ENCODE measurements at regions not wholly inside any gene's neighbourhood (a gene's known extent, or its start where the extent isn't known, plus 50 kb on each side); places are given as distances from the start of the nearest gene placed in this dataset.
"Not testable (repeated sequence)": the region's sequence is repeated elsewhere in the genome, so short reads cannot be mapped to it uniquely, and the experiment has no call there.

DNA sequence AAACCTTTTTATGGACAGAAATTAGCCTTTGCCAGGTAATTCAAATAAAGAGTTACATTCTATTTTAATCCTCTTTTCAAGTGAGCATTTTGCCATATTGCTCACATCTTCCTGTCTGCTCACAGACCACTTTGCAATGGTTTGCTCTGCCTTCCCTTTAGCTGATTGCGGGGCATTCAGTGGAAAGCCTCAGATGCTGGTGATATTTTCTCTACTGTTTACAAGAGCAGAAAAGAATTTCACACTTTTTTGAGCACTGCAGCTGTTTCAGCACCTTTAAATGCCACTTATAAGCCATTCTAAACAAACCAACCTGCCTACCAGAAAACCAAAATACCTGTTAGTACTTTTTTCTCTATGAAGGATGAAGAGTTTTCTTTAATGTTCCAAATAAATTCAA is 195.7 kb upstream of the LRIG3 start:
- no CpG with 5 or more reads among the region's 1 CpG for WGBS (ENCODE audit: extremely low coverage, insufficient coverage, low lambda C conversion rate)
- peak; percentile 80 for DNase-seq
- H4K8ac ChIP-seq (ENCODE audit: low read depth, low read length) = no peak overlapping the region
- no peak overlapping the region for H3K27ac ChIP-seq (ENCODE audit: low read depth, low read length)
- no peaks in the 10 kb centered on the region for H3K79me2 ChIP-seq (ENCODE audit: control insufficient read depth, insufficient read depth, low read length)
- no peak overlapping the region for H3K4ac ChIP-seq (ENCODE audit: low read depth, low read length)
- no peak overlapping the region for H2BK15ac ChIP-seq (replicated peaks; ENCODE audit: low read depth)
- no peak overlapping the region for H2BK120ac ChIP-seq (ENCODE audit: low read depth, low read length)
- H3K79me1 ChIP-seq (ENCODE audit: low read length) = no peaks in the 10 kb centered on the region
- H2AK5ac ChIP-seq (ENCODE audit: low read length) = no peak overlapping the region
- no peaks in the 10 kb centered on the region for H3K27me3 ChIP-seq (ENCODE audit: insufficient read depth, low read length, poor library complexity)
- H2BK5ac ChIP-seq (ENCODE audit: low read length) = no peak overlapping the region
- no peak overlapping the region for H3K4me2 ChIP-seq (ENCODE audit: low read length)
- no peaks in the 10 kb centered on the region for H3K36me3 ChIP-seq (ENCODE audit: control insufficient read depth, insufficient read depth, low read length)
- H3K4me3 ChIP-seq (ENCODE audit: low read length) = no peak overlapping the region
- H3K23ac ChIP-seq (ENCODE audit: low read length) = no peak overlapping the region
- no peak overlapping the region for H3K56ac ChIP-seq (ENCODE audit: low read length)
- no peak overlapping the region for H3K9ac ChIP-seq (ENCODE audit: low read length)
- H3K4me1 ChIP-seq (ENCODE audit: control insufficient read depth, low read depth, low read length) = no peaks in the 10 kb centered on the region
- H4K5ac ChIP-seq (ENCODE audit: low read length) = no peak overlapping the region
- H3K18ac ChIP-seq (ENCODE audit: low read length) = no peak overlapping the region

DNA sequence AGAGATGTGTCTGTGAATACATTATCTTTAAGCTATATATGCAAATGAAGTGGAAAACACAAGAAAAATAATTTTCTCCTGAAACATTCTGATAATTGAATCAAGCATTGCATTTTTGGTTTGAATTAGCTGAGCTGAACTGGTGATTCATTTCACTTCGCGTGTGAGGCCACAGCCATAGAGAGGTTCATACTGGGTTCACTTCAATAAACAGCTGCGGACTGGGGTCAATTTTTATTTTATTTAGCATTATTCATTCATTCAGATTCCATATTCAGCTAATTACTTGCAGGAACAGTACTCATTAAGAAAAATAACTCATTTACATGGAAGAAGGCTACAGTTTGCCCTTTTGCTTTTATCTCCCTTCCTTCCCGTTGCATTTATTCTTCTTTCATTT is 195.2 kb upstream of the LRIG3 start:
- Histone ChIP-seq H3K36me3 (ENCODE audit: control insufficient read depth, insufficient read depth, low read length) (no peaks in the 10 kb centered on the region), H3K27me3 (ENCODE audit: insufficient read depth, low read length, poor library complexity) (no peaks in the 10 kb centered on the region), H3K9ac (ENCODE audit: low read length) (no peak overlapping the region), H3K79me1 (ENCODE audit: low read length) (no peaks in the 10 kb centered on the region), H3K4me1 (ENCODE audit: control insufficient read depth, low read depth, low read length) (no peaks in the 10 kb centered on the region), H4K8ac (ENCODE audit: low read depth, low read length) (no peak overlapping the region), H2BK15ac (replicated peaks; ENCODE audit: low read depth) (no peak overlapping the region), H3K4me2 (ENCODE audit: low read length) (no peak overlapping the region), H3K18ac (ENCODE audit: low read length) (no peak overlapping the region), H3K27ac (ENCODE audit: low read depth, low read length) (no peak overlapping the region), H3K4ac (ENCODE audit: low read depth, low read length) (no peak overlapping the region), H4K5ac (ENCODE audit: low read length) (no peak overlapping the region), H3K4me3 (ENCODE audit: low read length) (no peak overlapping the region), H2BK5ac (ENCODE audit: low read length) (no peak overlapping the region), H3K79me2 (ENCODE audit: control insufficient read depth, insufficient read depth, low read length) (no peaks in the 10 kb centered on the region), H3K56ac (ENCODE audit: low read length) (no peak overlapping the region), H3K23ac (ENCODE audit: low read length) (no peak overlapping the region), H2BK120ac (ENCODE audit: low read depth, low read length) (no peak overlapping the region), H2AK5ac (ENCODE audit: low read length) (no peak overlapping the region)
- DNase-seq = no peak
- no CpG with 5 or more reads among the region's 4 CpGs for WGBS (ENCODE audit: extremely low coverage, insufficient coverage, low lambda C conversion rate)

GRCh38 chr12:59113831-59114615 is 193.7 kb upstream of the LRIG3 start:
- H3K4me3 ChIP-seq (ENCODE audit: low read length) = no peak overlapping the region
- WGBS (ENCODE audit: extremely low coverage, insufficient coverage, low lambda C conversion rate) = no CpG with 5 or more reads among the region's 12 CpGs

GRCh38 chr12:59111851-59112250 is 191.5 kb upstream of the LRIG3 start:
- no peak for DNase-seq
- WGBS (ENCODE audit: extremely low coverage, insufficient coverage, low lambda C conversion rate) = no CpG with 5 or more reads among the region's 3 CpGs
- no peaks in the 10 kb centered on the region for H3K4me1 ChIP-seq (ENCODE audit: control insufficient read depth, low read depth, low read length)

More at GRCh38 chr12:59113831-59114615, 193.7 kb upstream of the LRIG3 start:
- no peak overlapping the region for H3K27ac ChIP-seq (ENCODE audit: low read depth, low read length)
- no peak overlapping the region for H4K5ac ChIP-seq (ENCODE audit: low read length)
- no peak overlapping the region for H3K4me2 ChIP-seq (ENCODE audit: low read length)
- no peak overlapping the region for H2BK120ac ChIP-seq (ENCODE audit: low read depth, low read length)
- H2AK5ac ChIP-seq (ENCODE audit: low read length) = no peak overlapping the region
- no peak overlapping the region for H3K4ac ChIP-seq (ENCODE audit: low read depth, low read length)
- H3K4me1 ChIP-seq (ENCODE audit: control insufficient read depth, low read depth, low read length) = no peaks in the 10 kb centered on the region
- H2BK5ac ChIP-seq (ENCODE audit: low read length) = no peak overlapping the region
- no peak overlapping the region for H4K8ac ChIP-seq (ENCODE audit: low read depth, low read length)
- H3K79me1 ChIP-seq (ENCODE audit: low read length) = no peaks in the 10 kb centered on the region
- no peaks in the 10 kb centered on the region for H3K79me2 ChIP-seq (ENCODE audit: control insufficient read depth, insufficient read depth, low read length)
- DNase-seq = peak; percentile 86
- no peak overlapping the region for H3K9ac ChIP-seq (ENCODE audit: low read length)
- H3K36me3 ChIP-seq (ENCODE audit: control insufficient read depth, insufficient read depth, low read length) = no peaks in the 10 kb centered on the region
- H3K56ac ChIP-seq (ENCODE audit: low read length) = peak overlapping the region; percentile 62
- no peak overlapping the region for H3K23ac ChIP-seq (ENCODE audit: low read length)
- H3K27me3 ChIP-seq (ENCODE audit: insufficient read depth, low read length, poor library complexity) = no peaks in the 10 kb centered on the region
- no peak overlapping the region for H2BK15ac ChIP-seq (replicated peaks; ENCODE audit: low read depth)
- no peak overlapping the region for H3K18ac ChIP-seq (ENCODE audit: low read length)

GRCh38 chr12:59108516-59108915 is 188.2 kb upstream of the LRIG3 start:
- H3K4me3 ChIP-seq (ENCODE audit: low read length); H2AK5ac ChIP-seq (ENCODE audit: low read length); H3K4ac ChIP-seq (ENCODE audit: low read depth, low read length); H3K79me1 ChIP-seq (ENCODE audit: low read length); H3K23ac ChIP-seq (ENCODE audit: low read length); H3K27me3 ChIP-seq (ENCODE audit: insufficient read depth, low read length, poor library complexity); H3K56ac ChIP-seq (ENCODE audit: low read length); H3K36me3 ChIP-seq (ENCODE audit: control insufficient read depth, insufficient read depth, low read length); H4K5ac ChIP-seq (ENCODE audit: low read length); H3K4me2 ChIP-seq (ENCODE audit: low read length); H4K8ac ChIP-seq (ENCODE audit: low read depth, low read length); H3K27ac ChIP-seq (ENCODE audit: low read depth, low read length); H3K18ac ChIP-seq (ENCODE audit: low read length); H3K9ac ChIP-seq (ENCODE audit: low read length); H2BK5ac ChIP-seq (ENCODE audit: low read length); H2BK15ac ChIP-seq (replicated peaks; ENCODE audit: low read depth); H3K79me2 ChIP-seq (ENCODE audit: control insufficient read depth, insufficient read depth, low read length); H2BK120ac ChIP-seq (ENCODE audit: low read depth, low read length); H3K4me1 ChIP-seq (ENCODE audit: control insufficient read depth, low read depth, low read length): not testable (repeated sequence)
- no CpG with 5 or more reads among the region's 8 CpGs for WGBS (ENCODE audit: extremely low coverage, insufficient coverage, low lambda C conversion rate)
- DNase-seq = peak; percentile 67

More at GRCh38 chr12:59111851-59112250, 191.5 kb upstream of the LRIG3 start:
- H3K79me1 ChIP-seq (ENCODE audit: low read length) = no peaks in the 10 kb centered on the region
- no peak overlapping the region for H4K8ac ChIP-seq (ENCODE audit: low read depth, low read length)
- no peak overlapping the region for H3K9ac ChIP-seq (ENCODE audit: low read length)
- no peak overlapping the region for H3K4me3 ChIP-seq (ENCODE audit: low read length)
- no peak overlapping the region for H2AK5ac ChIP-seq (ENCODE audit: low read length)
- H3K4me2 ChIP-seq (ENCODE audit: low read length) = no peak overlapping the region
- H3K23ac ChIP-seq (ENCODE audit: low read length) = no peak overlapping the region
- no peak overlapping the region for H2BK5ac ChIP-seq (ENCODE audit: low read length)
- no peak overlapping the region for H2BK120ac ChIP-seq (ENCODE audit: low read depth, low read length)
- H2BK15ac ChIP-seq (replicated peaks; ENCODE audit: low read depth) = no peak overlapping the region
- H3K27me3 ChIP-seq (ENCODE audit: insufficient read depth, low read length, poor library complexity) = no peaks in the 10 kb centered on the region
- H3K18ac ChIP-seq (ENCODE audit: low read length) = no peak overlapping the region
- H3K36me3 ChIP-seq (ENCODE audit: control insufficient read depth, insufficient read depth, low read length) = no peaks in the 10 kb centered on the region
- no peak overlapping the region for H3K27ac ChIP-seq (ENCODE audit: low read depth, low read length)
- no peaks in the 10 kb centered on the region for H3K79me2 ChIP-seq (ENCODE audit: control insufficient read depth, insufficient read depth, low read length)
- H3K4ac ChIP-seq (ENCODE audit: low read depth, low read length) = no peak overlapping the region
- no peak overlapping the region for H3K56ac ChIP-seq (ENCODE audit: low read length)
- H4K5ac ChIP-seq (ENCODE audit: low read length) = no peak overlapping the region

DNA sequence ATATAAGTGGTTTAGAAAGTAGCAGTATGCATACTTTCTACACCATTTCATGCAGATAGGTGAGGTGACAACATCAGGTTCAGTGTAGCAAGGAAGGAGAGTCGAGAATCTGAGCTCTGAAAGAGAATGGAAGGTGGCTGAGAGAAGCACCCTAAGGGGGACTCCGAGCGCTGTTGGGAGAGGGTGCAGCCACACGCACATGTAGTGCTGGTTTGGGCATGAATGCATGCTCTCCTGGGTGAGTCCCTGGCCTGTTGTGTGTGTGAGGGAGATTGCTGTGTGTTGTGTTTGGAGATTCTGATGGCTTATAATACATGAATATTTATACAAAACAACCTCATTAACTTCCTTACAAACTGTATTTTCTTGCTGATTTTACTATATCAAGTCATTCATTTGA is 180.3 kb upstream of the LRIG3 start:
- H2BK15ac ChIP-seq (replicated peaks; ENCODE audit: low read depth) = no peak overlapping the region
- no peak overlapping the region for H2BK5ac ChIP-seq (ENCODE audit: low read length)
- no peaks in the 10 kb centered on the region for H3K79me2 ChIP-seq (ENCODE audit: control insufficient read depth, insufficient read depth, low read length)
- H4K8ac ChIP-seq (ENCODE audit: low read depth, low read length) = no peak overlapping the region
- H3K27me3 ChIP-seq (ENCODE audit: insufficient read depth, low read length, poor library complexity) = no peaks in the 10 kb centered on the region
- no peak overlapping the region for H3K27ac ChIP-seq (ENCODE audit: low read depth, low read length)
- H3K56ac ChIP-seq (ENCODE audit: low read length) = no peak overlapping the region
- H3K79me1 ChIP-seq (ENCODE audit: low read length) = no peaks in the 10 kb centered on the region
- no peak overlapping the region for H2BK120ac ChIP-seq (ENCODE audit: low read depth, low read length)
- no peak overlapping the region for H3K4me3 ChIP-seq (ENCODE audit: low read length)
- H3K4me1 ChIP-seq (ENCODE audit: control insufficient read depth, low read depth, low read length) = no peaks in the 10 kb centered on the region
- no peak overlapping the region for H4K5ac ChIP-seq (ENCODE audit: low read length)
- no peaks in the 10 kb centered on the region for H3K36me3 ChIP-seq (ENCODE audit: control insufficient read depth, insufficient read depth, low read length)
- H3K4ac ChIP-seq (ENCODE audit: low read depth, low read length) = no peak overlapping the region
- H3K18ac ChIP-seq (ENCODE audit: low read length) = no peak overlapping the region
- no peak overlapping the region for H3K9ac ChIP-seq (ENCODE audit: low read length)
- no CpG with 5 or more reads among the region's 4 CpGs for WGBS (ENCODE audit: extremely low coverage, insufficient coverage, low lambda C conversion rate)
- H3K4me2 ChIP-seq (ENCODE audit: low read length) = no peak overlapping the region
- no peak overlapping the region for H3K23ac ChIP-seq (ENCODE audit: low read length)
- no peak for DNase-seq
- no peak overlapping the region for H2AK5ac ChIP-seq (ENCODE audit: low read length)

Data from mesendoderm (in vitro differentiated cells).